Right forelimb (tissue), 1 donor: ENCODE measurements at regions not wholly inside any gene's neighbourhood (a gene's known extent, or its start where the extent isn't known, plus 50 kb on each side); places are given as distances from the start of the nearest gene placed in this dataset.
A peak's percentile ranks its signal among the peaks of the same experiment; 100 is the strongest.

Experiments used
- DNase-seq: peaks from one replicate; pipeline ENCODE4 v3.0.0-alpha.2; 2018

DNA sequence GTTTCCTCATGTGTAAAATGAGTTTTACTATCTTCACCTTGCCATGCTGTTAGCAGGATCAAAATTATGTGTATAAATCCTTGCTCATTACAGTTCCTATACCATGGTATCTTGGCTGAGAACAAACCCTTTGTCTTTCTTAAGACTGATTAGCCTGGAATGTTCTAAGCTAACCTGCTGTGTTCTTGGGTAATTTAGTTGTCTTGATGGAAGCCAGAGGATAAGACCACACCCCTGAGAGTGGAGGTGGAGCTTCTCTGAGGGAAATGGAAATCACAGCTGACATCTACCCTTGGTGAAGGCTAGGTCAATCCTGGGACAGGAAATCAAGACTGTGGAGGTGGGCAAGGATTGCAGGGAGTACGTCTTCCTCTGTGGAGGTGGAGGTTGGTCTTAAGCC lies 206.1 kb upstream of the ARHGAP20 start:
- no peak for DNase-seq

DNA sequence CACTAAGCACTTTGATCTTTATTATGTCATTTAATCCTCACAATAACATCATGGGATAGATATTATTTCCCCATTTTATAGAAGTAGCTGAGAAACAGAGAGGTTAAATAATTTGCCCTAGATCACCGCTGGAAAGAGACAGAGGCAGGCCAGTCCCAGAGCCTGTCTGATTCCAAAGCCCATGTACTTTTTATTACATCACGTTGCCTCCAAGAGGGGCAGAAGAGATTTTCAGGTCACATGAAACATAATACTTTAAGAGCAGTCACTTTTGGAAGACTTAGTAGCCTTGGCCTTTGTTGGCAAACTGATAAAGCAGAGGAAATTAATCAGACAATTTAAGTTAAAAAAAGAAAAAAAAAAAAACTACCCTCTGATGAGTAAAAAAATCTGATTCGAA lies 200.2 kb upstream of the ARHGAP20 start:
- no peak for DNase-seq

DNA sequence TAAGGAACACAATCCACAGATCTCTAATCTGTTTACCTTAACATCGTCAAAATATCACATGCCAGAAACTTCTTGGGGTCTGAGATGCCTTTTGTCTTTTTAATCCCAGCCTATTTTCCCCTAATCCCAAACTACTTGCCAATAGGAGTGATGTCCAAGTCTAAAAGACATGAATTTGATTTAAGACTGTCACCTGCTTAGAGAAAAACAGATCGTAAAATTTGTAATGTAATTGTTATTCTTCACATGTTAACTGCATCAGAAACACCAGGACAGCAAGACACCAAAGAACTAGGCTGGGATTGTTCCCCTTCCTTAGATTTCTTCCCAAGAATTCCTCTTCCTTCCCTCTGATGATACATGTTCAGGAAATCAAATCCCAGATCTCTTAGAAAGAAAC lies 198.1 kb upstream of the ARHGAP20 start:
- no peak for DNase-seq

- DNase-seq = no peak
Measured at GRCh38 chr11:110909336-110909735, 197.1 kb upstream of the ARHGAP20 start.

- DNase-seq = no peak
Measured at GRCh38 chr11:110908401-110909105, 196.3 kb upstream of the ARHGAP20 start.

- DNase-seq = peak; percentile 57
Measured at GRCh38 chr11:110907629-110908028, 195.4 kb upstream of the ARHGAP20 start.

DNA sequence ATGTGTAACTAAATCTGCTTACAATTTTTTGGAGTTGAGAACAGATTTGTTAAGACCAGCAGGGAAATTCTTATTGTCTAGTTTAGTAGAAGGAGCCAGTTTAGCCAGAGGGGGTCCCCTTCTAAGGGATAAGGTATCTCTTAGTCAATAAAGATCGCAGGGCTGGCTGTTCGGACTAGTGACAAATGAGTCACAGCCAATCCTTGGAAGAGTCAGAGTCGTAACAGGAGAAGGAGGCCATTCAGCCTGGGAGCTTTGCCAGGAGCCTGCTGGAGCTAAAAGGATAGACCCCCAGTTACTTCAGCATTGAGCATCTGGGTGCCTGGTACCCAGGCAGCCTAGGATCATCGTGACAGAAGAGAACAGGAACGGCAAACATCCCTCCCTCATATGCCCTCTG lies 191.6 kb upstream of the ARHGAP20 start:
- DNase-seq = no peak

- no peak for DNase-seq
Measured at GRCh38 chr11:110903378-110903777, 191.1 kb upstream of the ARHGAP20 start.

DNA sequence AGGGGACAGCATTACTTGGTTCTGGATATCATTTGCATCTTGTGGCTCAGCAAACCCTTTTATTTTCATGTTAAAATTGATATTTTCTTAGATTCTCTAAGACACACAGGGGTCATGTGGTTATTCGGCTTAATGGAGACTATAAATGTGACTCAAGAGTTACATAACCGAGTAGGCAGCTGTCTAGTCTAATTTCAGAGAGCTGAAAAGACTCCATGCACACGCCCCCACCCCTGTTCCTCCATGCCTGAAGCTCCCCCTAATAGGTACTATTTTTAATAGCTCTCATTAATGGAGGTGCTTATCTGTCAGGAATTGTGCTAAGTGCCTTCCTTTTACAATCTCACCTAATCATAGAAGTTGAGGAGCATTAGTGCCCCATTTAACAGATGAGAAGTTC lies 189.2 kb upstream of the ARHGAP20 start:
- no peak for DNase-seq

DNA sequence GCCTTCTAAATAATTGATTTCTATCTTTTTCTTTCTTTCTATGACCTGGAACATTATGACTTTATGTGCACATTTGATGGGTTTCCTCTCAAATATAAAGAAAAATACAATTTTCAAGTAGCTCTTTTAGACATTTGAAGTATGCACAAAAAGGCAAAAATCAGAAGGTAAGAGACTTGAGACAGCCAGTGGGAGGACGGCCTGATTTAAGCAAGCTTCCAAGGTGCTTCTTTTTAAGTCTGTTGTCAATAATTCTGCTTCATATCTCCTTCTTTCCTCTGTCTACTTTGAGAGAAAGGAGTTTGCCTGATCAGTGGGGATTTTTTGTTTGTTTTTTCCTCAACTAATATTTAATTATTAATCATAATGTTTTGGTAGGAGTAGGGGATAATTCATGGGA lies 188.2 kb upstream of the ARHGAP20 start:
- DNase-seq = no peak

DNA sequence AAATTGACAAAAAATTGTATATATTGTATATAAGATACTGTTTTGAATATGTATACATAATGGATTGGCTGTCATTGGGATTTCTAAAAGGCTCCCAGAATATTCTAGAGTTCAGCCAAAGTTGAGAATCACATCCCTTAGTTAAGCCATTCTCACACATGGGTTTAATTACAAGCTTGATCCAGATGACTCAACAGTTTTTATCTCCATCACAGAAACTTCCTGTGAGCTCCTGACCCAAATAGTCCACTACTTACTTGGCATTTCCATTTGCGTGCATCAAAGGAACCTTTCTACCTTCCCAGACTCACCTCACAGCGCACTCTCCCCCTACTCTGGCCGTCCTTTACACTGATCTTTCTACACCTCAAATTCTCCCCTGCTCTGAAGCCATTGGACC lies 184.8 kb upstream of the ARHGAP20 start:
- no peak for DNase-seq

DNA sequence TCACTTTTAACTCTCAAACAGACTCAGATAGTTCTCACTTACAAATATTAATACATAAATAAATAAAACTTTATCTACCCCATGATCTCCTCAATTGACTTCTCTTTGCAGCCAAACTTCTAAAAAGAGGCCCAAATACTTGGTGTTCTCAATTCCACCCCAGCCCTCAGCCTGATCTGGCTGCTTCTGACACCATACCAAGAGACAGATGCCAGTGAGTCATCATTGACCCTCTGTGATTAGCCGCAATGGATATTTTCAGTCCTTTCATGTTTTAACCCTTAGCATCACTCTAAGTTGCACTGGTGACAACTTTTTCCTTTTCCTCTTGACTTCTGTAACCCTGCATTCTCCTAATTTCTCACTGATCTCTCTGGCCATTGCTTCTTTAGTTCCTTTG lies 184.1 kb upstream of the ARHGAP20 start:
- no peak for DNase-seq

- DNase-seq = no peak
Measured at GRCh38 chr11:110894224-110894623, 182.0 kb upstream of the ARHGAP20 start.

DNA sequence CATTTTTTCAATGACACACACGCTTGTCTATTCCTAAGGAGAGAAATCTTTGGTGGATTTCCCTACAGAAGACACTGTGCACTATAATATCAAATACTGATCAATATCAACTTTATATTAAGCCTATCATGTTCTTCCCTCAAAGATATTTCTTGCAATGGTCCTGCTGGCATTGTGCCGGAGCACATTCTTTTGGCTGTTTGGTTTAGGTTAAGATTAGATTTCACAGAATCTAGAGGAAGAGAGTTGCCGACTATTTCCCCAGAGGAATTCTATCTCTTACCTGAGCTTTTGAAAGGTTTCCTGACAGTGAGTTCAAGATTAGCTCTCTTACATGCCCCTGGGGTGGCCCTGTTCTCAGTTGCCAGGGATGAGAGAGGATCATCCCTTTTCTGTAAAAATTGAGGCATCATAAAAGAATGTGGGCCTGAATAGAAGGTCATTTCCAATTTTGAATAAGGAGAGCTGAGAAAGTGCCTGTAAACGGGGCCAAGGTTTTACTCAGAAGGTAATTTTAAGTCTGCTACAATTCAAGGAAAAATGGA lies 180.6 kb upstream of the ARHGAP20 start:
- no peak for DNase-seq

GRCh38 chr11:110891411-110891810 lies 179.2 kb upstream of the ARHGAP20 start:
- DNase-seq = no peak

GRCh38 chr11:110890995-110891394 lies 178.8 kb upstream of the ARHGAP20 start:
- DNase-seq = no peak

DNA sequence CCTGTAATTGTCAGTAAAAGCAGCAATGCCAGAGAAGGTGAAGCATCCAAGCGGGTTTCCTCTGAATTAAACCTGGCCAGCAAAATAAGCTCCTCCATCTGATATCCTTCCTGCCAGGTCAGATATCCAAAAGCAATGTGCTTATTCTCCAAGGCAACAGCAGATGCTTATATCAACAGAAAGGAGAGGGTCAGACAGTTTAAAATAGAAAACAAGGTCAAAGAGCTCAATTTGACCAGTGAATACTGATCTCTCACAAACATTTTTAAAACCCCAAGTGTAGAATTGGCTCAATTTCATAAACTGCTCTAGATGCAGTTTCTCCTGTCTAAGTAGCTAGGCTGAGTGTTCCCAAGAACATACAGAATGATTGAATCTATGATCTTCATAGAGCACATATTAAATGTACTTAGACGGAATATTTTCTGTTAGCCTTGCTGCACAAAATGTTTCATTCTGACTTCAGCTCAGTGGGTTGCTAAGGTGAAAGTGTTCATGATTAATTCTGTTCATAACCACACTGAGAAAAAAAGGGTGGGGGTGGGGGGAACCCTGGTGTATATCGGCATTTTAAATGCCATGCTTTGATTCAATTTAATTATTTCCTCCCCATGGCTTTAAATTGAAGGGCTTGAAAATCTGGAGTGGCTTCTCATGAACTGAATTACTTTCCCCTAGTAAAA lies 174.2 kb upstream of the ARHGAP20 start:
- DNase-seq = no peak

- no peak for DNase-seq
Measured at GRCh38 chr11:110883256-110883655, 171.0 kb upstream of the ARHGAP20 start.

- no peak for DNase-seq
Measured at GRCh38 chr11:110878513-110878912, 166.3 kb upstream of the ARHGAP20 start.

DNA sequence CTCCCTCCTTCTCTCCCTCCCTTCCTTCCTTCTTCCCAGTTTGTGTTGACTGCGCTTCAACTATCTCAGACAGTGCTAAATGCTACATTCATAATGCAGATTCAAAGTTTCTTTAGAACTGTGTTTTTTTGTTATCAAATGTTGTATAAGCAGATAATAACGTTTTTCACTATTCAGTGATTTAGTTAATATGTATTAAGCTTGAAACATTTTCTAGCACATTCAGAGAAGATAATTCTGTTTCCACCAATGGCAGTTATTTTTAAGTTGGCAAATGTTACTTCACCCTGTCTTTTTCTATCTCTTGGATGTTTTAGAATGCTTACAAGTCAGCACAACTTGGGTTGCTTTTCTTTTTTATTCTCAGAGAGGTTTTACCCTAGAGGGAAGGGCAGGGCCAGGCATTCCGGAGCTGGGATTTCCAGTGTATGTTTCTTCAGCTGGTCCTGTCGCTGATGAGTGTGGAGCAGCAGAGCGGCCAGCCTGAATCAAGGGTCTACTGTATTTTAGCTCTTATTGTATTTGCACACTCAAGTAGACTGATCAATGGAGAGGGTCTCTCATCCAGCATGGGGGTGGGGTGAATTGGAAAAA lies 162.3 kb upstream of the ARHGAP20 start:
- DNase-seq = no peak

DNA sequence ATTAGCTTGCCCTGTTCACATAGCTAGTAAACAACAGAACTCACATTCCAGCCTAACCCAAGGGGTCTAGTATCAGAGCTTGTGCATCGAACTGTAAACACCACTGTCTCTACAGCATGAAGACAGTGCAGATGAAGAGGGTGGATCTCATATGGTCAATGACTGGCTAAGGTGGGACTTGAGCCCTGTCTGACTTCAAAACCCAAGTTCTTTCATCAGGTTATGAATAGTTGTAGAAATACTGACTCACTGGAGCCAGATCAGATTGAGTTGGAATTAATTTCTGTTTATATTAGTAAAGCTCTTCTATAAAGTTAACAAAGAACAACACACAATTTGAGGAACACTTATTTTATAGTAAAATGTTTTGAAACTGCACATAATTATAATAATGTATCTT lies 161.7 kb upstream of the ARHGAP20 start:
- DNase-seq = no peak

DNA sequence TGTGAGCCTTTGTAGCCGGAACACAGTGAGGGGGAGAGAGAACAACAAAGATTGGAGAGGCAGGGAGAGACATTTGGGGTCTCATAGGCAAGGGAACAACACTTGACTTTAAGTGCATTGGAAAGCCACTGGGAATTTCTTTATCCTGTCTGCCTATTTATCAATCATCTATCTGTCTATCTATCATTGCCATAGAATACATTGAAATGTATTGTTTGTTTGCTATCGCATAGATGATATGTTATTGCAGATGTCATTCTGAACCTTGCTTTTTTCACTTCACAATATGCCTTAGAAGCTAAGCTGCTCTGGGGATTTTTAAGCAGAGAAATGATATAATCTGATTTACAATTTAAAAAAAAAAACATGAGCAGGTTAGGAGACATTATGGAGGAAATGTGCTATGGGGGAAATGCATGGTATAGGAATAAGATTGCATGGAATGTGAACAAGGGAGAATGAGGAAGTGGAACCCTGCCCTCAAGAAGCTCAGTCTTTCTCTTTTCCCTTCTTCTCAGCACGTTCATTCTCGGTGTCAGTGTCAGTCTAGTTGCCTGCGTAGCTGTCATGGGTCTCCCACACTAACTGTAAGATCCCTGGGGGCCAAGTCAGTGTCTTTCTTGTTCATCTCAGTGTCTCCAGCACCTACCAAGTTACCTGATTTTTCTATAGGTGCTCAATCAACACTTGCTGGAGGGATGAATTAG lies 158.7 kb upstream of the ARHGAP20 start:
- DNase-seq = no peak

GRCh38 chr11:110867951-110868350 lies 155.7 kb upstream of the ARHGAP20 start:
- DNase-seq = no peak
